HPDE6-E6E7 (cell line): ENCODE measurements at regions not wholly inside any gene's neighbourhood (a gene's known extent, or its start where the extent isn't known, plus 50 kb on each side); places are given as distances from the start of the nearest gene placed in this dataset.

Experiments
- DNase-seq: peaks from one replicate; pipeline ENCODE4 v3.0.0; 2011; ENCODE audit warnings: missing footprints; ENCODE audit errors: extremely low spot score

DNA sequence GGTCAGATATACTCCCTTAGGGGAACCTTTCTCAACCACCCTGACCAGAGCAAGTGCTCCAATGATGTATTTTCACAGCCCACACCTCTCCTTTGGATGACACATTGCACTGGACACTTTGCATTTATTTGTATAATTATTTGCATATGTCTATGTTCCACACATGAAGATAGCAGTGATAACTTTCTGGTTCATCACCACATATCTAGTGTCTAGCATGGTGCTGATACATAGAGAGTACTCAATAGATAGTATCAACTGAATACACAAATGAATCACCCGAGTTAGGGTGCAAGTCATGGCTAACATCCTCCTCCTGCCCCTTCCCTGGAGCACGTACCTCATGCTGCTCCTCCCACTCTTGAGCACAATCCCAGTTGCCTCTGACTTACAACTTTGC lies 617.6 kb downstream of the EBF1 start:
- no peak for DNase-seq

DNA sequence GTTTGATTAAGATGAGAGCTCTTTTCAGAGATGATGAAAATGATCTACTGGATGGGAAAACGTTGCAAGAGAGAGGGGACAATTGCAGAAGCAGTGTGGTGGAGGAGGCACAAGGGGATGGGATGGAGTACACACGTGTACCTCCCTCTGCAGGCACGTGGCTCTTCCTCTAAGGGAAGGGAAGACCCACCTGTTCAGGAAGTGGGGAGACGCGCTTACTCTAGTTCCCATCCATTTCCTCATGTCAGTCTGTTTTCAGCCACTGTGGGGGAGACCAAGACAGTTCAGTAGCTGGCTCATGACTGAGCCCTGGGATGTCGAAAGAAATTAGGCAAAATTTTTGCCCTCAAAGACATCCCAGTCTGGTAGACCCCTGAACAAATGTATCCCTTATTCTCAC lies 619.2 kb upstream of the CLINT1 start:
- no peak for DNase-seq

DNA sequence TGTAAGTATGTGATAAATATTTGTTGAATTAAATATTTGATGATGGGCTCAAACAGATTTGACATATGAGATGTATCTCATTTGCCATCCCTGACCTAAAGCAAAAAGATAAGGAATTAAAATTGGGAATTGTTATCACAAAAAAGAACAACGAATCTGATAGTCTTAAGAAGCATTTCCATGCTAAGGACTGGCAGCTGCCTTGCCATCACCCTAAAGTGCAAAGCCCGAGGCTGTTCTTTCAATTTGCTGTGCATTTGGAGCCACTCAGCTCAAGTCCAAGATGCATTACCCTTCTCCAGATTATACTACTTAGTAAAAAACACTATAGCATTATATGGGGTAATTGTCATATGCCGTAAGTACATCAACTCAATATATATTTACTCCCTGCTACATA lies 618.3 kb upstream of the CLINT1 start:
- DNase-seq = no peak

DNA sequence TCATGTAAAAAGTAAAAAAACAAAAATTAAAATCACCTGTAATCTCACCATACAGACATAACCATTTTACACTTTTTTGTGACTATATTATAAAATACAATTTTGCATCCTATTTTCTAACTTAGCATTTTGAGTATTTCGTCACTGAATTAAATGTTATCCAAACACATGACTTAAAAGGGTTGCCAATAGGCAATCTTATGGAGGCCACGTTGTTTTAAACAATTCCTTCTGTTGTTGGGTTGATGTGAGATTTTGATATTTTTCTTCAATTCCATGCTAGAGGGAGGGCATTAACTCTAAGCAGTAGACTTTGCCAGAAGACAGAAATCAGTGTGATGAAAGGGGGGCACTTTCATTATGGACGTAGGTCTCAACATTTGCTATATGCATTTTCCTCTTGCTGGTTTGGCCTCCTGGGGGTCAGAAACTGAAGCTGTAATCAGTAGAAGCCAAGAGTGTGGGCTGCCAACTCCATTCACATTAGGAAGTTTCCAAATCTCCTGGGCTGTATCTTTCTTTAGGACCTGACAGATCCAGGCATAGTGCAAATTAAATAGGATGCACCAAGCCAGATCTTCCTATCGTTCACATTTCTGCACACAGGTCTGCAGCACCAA lies 614.2 kb upstream of the CLINT1 start:
- no peak for DNase-seq

DNA sequence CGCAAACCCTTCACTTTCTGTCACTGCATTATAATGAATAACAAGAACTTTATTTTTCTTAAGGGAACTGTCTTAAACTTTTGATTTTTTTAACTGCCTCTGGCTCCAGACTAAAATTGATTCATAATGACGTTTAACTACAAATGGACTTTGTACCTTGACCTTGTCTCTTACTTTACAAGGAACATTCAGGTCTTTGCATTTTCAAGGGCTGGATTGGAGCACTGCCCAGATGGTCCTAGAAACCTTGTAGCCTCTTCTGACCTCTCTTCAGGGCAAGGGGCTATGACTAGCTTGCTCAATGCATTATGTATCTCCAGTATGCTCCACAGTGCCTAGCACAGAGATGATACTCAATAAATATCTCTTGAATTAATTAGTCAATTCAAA lies 612.6 kb upstream of the CLINT1 start:
- no peak for DNase-seq

DNA sequence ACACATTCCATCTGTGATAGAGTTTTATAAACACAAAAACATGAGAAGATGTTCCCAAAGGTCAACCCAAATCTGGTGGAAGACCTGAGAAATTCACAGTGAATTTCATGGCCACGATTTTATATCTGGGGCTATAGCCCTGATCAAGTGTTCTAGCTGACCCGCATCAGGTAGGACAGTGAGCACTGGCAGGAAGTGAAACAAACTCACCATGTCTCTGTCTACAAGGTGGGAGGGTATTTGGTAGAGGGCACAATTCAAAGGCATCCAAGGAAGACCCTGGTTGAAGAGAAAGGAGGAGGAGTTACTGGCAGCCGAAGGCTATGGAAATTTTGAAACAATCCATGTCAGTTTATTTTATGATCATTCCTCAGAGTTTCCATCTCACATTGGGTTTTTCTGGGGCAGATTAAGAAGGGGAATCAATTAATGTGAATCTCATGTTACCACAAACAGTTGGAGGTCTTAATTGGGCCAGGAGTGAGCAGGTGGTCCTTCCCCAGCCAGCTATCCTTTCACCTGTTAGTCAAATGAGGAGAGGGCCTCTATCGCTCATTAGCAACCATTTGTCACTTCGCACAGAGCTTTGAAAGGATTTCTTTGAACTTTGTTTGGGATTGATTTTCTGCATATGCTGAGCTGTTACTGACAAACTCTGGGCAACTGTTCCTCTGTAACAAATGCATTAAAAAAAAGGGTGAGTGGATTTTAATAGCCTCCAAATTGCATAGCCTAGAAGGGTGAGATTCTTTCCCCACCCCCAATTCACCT lies 612.0 kb upstream of the CLINT1 start:
- no peak for DNase-seq

DNA sequence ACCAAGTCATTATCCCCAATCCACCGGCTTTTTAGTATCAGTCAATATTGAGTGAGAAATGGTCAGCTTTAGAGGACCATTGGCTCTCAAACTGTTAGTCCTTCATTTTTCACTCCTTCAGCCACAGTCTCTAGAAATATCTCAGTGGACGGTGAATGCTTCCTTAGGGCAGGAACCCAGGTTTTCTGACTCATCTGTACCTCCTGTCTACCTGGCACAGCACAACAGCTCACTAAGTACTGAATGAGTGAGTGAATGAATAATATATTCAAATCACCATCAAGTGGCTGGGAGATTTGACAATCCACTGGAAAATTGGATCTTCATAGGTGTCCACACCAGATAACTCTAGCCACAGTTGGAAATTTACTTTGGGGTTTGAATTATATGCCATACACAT lies 609.5 kb upstream of the CLINT1 start:
- peak; percentile 23 for DNase-seq

DNA sequence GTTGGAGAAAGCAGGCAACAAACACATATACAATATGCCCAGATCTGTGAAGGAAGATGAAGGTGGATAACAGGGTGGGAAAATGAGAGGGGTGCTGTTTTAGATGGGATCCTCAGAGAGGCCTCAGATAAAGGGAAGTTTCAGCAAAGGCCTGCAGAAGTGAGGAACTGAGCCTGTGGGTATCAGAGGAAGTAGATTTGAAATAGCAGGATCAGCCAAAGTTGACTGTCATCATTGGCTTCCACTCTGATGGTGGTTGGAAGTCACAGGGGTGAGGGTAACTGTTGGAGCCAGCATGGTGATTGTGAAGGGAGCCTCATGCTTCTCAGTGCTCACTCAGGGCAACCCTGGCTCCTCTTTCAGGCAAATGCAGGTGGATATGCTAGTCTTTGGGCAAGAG lies 607.2 kb upstream of the CLINT1 start:
- no peak for DNase-seq

DNA sequence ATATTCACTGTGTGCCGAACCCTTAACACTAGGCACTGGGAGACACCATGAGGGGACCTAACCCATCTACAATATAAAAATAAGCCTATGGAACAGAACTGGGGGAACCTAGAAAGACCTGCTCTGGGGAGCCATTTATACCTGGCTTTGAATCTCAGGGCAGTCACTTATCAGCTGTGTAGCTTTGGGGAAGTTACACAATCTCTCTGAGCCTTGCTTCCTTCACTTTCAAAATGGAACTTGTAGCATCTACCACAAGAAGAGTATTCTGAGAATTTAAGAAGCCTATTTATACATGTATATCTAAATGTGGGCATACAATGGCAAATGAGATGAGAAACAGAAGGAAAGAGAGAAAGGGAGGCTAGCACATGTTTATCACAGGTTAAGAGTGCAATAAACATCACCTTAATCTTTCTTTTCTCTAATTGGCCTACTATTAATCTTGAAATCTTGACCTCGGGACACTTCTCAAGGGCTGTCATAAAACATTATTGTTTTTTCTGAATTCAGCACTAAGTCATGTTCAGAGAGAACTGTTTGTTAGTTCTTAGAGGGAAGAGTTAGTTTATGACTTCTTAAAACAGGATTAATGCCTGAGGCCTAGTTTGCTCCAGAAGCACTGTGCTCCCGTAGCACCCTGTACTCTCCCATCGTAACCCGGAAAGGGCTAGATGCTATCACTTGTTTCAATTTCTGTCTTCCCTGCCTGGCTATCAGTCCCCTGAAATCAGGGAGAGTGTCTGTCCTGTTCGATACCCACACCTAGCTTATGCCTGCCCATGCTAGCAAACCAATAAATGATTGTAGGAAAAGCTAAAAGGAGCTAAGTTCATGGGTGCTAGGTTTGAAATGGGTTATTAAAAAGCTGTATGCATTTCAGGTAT lies 606.4 kb upstream of the CLINT1 start:
- DNase-seq = no peak

DNA sequence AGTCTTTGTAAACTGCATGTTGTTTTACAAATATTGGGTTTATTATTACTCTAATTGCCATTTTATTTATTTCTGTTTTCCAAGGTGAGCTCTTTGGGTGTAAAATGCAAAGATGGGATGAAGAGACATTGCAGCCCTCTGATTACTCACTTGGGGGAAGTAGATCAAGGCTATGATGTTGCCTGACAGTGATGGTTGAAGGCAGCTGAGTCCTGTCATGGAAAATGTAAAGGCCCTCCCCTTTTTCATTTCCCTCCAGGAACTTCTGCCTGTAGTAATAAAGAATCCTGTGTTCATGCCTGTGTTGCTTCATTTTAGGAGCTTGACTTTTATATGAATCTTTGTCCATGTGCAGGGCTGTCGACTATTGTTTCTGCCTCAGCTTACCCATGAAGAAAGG lies 605.4 kb upstream of the CLINT1 start:
- DNase-seq = no peak

DNA sequence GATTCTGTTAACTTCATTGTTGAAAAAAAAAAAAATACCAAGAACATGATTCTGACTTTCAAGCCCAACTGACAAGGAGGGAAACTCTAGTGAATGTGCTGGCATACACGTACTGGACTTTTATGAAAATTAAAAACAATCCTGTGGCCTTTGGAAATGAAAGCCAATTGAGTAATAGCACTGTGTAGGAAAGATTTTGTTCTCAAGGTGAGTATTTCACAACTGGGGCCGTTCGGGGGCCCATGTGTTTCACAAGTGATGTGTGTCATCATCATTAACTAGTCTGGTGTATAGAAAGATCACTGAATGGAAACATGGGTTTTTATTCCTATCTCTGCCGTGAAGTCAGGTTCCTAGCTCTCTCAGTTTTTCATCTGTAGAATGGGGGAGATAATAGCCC lies 605.0 kb upstream of the CLINT1 start:
- peak; percentile 10 for DNase-seq

DNA sequence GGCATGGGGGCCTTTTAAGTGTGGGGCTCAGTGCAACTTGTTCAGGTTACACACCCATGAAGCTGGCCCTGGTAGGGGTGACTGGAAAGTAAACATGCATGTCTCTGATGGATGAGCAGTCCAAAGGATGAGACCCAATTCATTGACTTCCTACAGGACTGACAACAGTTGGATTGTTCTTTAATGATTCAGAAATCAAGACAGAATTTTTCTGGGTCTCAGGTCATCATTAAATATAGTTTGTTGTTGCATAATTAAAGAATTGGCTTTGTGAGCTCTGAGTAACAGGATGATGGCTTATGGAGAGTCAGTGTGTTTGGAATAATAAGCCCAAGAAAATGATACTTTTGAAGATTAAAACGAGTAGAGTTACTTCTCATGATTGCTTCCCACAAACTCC lies 604.2 kb upstream of the CLINT1 start:
- DNase-seq = no peak

DNA sequence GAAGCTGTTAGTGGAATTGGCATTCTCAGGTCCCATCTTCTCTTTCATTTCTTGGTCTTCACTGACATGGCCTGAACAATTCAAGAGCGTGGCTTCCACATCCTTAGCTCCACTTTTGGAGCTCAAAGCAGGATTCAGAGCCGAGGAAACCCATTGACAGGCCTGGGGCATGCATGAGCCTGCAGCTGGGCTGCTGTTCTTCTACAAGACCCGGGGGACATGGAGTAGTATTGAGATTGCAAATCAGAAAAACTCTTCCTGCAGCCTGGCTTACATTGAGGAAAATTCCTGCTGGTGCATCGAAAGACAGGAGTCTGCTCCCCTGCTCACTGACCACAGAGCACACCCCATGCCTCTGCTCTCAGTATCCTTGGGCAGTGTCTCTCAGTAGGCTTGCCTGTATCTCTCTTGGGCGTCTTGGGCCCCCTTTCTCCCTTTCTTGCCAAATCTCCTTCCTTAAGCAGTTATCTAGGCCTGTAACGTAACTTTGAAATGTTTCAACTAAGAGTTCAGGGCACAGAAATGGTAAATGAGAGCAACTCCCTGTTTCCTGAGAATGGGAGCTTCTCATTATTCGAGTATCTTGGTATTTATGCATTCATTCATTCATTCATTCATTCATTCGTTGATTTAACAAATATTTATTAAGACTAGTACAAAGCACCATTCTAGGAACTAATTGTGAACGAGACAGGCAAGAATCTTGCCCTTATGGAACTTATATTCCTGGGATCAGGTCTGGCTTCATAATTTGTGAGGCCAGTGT lies 603.6 kb upstream of the CLINT1 start:
- no peak for DNase-seq

DNA sequence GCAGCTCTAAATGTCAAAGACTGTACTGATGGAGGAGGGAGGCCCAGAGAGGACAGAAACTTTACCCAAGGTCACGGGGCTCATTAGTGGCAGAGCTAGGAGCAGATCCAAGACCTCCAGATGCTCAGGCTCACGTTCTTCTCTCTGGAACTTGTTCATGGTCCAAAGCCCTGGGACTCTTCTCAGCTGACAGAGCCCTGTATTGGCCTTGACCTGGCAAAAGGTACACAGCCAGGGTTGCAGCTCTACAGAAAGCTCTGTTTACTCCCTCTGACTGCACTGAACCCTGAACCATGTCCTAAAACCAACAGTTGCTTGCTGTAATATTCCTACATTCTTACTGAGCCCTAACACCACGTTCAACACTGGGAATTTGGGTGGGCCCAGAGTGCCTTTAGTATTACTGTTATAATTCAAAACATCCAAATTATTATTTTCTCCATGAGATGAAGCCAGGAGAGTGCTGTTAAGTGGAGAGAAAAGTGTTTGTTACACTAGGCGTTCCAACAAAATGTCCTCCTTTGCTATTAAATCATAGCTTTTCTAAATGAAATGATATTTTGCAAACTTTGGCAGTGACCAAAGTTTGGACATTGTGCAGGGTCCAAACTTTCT lies 602.4 kb upstream of the CLINT1 start:
- no peak for DNase-seq

DNA sequence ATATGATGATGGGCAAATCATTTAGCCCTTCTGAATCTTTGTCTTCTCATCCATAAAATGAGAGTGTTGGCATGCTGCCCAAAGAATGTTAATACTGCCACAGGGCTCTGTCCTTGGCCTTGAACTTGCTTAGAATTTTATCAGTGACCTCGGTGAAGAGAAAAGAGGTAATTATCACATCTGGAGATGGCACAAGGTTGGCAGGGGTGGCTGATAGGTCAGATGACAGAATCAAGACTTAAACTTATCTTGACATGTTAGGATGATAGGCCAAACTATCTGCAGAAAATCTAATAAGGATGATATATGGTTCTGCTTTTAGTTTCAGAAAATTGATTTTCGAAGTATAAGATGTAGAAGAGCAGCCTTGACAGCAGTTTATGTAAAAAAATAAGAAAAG lies 599.1 kb upstream of the CLINT1 start:
- no peak for DNase-seq

DNA sequence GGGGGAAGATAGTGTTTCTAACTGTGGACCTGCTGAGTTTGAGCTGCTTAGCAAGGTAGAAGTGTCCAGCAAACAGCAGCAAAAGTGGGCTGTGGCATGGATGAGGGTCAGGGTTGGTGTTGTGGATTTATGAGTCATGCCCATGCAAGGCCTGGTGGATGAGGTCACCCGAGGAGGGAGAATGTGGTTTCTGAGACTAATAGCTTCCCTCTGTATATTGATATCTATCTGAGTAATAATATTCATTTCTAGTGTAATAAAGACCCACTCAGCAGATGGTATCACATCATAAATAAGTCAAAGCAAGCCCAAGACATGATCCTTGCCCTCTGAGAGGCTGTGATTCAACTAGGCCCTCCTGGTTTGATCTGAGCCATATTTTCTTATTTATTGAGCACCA lies 597.8 kb upstream of the CLINT1 start:
- DNase-seq = peak; percentile 73

DNA sequence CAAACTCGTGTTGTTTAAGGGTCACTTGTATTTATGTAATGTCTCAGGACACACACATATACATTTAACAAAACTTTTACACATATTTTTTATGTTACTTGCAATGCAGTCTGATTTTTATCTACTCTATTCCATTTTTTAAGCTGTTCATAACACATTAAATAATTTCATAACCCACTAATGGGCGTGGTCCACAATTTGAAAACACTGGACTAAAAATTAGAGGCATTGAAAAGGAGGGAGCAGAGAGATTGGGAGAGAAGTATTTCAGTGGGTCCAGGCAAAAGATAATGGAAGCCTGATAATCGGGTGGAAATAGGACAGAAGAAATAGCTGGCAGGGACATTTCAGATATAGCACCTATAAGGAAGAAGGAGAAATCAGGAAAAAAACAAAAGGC lies 597.3 kb upstream of the CLINT1 start:
- no peak for DNase-seq

DNA sequence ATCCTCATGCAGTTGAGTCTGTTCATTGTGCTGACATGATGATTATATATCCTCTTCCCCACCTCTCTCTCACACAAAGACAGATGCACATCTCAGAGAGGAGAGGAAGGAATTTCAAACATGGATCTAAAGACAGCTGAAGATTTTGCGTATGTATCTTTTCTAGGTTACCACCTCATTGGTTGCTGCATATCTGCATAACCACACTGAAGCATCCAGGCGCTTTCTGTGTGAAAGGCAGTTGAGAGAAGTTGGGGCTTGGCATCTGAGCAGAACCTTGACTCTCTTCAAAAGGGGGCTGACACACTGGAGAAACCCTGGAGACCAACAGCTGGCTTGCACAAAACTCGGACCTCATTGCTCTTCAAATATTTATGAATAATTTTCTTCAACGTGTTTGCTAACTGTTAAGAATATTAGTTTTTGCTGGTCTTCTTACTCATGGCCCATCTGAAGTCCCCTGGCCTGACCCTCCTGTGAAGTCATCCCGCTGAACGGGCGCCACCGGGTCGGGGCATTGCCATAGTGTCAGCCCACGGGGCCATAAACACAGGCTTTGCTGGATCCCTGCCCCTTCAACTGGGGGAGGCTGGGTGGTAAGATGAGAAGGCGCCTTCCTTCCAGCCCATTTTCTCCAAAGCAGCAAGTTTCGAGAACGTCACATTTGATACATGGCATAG lies 593.2 kb upstream of the CLINT1 start:
- no peak for DNase-seq

DNA sequence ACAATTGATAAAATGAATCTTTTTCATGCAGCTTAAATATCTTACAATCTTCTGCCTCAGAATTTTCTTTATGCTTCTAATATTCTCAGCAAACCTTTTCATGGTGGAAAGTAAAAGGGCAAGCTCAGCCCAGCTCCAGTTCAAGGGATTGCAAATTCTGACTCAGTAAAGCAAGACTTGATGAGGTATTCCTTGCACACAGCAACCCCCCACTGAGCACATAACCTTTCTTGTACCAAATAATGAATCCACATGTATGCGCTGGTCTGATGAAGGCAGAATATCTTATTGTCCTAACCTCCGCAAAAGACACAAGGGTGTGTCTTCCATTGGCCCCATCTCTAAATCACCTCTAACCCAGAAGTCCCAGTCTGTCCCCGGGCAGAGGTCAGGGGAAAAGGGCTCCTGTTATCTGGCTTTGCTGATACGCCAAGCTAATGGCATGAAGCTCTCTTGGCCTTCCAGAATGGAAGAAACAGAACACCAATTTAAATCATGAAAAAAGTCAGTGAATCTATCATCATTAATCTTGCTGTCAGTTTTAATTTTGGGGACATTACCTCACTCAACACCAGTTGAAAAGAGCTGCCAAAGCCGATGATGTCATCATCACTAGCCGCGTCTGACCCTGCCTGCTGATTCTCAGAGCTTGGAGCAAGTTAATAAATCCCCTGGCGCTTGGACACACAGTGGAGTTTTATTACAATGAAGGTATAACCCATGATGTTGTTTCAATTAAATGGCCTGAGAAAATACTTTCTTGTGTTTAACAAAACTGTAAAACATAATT lies 592.5 kb upstream of the CLINT1 start:
- no peak for DNase-seq

DNA sequence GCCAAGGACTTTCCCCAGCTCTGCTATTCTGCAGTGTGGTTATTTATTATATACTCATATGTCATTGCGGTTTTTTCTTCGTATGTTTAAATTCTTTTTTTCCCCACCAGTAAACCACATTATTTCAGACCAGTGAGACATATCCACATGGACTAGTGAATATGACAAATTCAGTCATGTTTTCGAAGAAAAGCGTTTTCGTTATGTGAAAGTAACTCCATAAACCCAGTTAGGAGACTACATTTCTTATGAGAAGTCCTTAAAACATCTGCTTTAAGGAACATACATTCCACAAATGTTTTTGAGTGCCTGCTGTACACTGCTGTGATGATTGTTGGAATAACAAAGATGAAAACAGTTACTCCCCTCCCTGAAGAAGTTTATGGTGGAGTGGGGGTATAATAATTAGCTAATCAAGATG lies 591.8 kb upstream of the CLINT1 start:
- DNase-seq = no peak
